VCaP (cell line): ENCODE measurements at regions not wholly inside any gene's neighbourhood (a gene's known extent, or its start where the extent isn't known, plus 50 kb on each side); places are given as distances from the start of the nearest gene placed in this dataset.

Source experiments
- H3K27ac ChIP-seq: fragments of 450-650 bp; 2 replicates; pipeline ENCODE4 v1.5.1; 2017
- TF ChIP-seq, protein P1 (sequence below): fragments of 450-650 bp; conservative IDR thresholded peaks from 2 replicates; pipeline ENCODE4 v1.5.1; 2017; ENCODE audit warnings: mild to moderate bottlenecking, moderate library complexity

DNA sequence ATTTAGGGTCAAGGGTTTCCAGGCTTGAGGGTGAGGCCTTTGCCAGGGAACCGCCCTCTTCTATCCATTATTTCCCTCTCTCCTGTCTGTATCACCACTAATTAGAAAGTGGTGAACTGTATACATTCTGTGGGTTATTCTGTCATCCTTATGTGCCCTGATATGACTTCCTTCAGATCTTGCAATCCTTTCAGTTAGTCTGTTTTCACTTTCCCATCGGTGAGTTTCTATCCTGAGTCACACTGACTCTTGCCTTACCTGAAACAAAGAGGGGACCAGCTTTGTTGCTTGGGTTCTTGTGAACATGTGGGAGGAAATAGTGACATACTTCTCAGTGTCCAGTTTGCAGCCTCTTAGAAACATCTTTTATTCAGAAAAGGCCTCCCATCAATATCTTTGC is 205.4 kb upstream of the GHR start:
- no peak overlapping the region for H3K27ac ChIP-seq
- TF ChIP-seq, protein P1, sequence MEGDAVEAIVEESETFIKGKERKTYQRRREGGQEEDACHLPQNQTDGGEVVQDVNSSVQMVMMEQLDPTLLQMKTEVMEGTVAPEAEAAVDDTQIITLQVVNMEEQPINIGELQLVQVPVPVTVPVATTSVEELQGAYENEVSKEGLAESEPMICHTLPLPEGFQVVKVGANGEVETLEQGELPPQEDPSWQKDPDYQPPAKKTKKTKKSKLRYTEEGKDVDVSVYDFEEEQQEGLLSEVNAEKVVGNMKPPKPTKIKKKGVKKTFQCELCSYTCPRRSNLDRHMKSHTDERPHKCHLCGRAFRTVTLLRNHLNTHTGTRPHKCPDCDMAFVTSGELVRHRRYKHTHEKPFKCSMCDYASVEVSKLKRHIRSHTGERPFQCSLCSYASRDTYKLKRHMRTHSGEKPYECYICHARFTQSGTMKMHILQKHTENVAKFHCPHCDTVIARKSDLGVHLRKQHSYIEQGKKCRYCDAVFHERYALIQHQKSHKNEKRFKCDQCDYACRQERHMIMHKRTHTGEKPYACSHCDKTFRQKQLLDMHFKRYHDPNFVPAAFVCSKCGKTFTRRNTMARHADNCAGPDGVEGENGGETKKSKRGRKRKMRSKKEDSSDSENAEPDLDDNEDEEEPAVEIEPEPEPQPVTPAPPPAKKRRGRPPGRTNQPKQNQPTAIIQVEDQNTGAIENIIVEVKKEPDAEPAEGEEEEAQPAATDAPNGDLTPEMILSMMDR, result no peak

DNA sequence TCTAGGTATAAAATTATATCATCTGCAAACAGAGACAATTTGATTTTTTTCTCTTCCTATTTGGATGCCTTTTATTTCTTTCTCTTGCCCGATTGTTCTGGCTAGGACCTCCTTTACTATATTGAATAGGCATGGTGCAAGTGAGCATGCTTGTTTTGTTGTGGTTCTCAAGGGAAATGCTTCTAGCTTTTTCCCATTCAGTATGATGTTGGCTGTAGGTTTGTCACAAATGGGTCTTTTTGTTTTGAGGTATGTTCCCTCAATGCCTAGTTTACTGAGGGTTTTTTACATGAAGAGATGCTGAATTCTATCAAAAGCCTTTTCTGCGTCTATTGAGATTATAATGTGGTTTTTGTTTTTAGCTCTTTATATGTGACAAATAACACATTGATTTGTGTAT is 198.2 kb upstream of the GHR start:
- TF ChIP-seq, protein P1, result no peak
- no peak overlapping the region for H3K27ac ChIP-seq

DNA sequence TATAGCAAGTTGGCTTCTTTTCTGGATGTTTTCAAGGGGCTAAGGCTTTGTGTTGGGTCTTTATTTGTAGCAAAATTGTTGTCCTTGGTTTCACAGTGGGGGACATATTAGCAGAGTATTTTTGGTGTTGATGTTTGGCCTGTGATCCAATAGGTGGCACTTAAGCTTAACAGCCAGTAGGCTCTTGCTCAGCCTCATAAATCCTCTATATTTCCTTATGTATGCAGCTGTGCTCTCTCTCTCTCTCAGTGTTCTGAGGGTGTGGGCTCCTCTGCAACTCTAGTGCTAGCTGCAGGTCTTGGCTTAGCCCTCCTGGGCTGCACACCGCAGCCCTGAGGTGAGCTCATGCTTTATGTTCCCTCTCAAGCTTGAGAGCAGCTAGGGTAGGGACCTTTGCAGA is 195.0 kb upstream of the GHR start:
- H3K27ac ChIP-seq, result no peak overlapping the region
- TF ChIP-seq, protein P1, result peak; percentile 47

DNA sequence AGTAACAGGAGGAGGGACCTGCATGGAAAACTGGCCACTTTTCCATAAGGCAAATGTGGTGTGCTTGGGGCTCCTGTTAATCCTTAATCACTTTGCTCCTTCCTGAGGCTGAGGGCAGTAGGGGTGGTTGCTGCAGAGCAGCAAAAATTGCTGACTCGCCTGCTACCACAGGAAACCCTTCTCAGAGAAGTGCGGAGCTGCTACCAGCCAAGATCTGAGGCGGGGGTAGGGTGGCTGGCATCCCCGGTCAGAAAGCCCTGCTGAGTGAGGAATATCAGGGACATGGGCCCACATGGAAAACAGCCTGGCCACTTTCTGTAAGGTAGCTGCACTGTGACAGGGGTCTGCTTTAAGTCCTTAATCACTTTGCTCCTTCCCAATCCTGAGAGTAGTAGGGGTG is 192.4 kb upstream of the GHR start:
- TF ChIP-seq, protein P1, result no peak
- no peak overlapping the region for H3K27ac ChIP-seq

DNA sequence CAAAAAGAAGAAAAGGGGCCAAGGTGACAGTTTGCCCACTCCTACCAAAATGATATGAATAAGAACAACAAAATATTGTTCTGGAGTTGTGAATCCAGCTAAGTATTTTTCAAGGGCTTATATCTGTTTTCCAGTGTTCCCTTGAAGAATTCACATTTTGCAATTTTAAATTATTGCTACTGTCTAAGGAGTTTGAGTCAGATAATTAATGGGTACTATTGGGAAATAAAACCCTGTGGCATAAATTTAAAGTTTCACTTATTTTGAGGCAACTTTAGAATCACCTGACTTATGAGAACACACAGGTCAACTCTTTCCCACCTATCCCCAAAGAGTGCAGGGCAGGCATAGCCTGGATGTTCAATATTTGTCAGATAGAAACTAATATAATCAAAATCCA is 188.0 kb upstream of the GHR start:
- TF ChIP-seq, protein P1, result no peak
- H3K27ac ChIP-seq, result no peak overlapping the region

DNA sequence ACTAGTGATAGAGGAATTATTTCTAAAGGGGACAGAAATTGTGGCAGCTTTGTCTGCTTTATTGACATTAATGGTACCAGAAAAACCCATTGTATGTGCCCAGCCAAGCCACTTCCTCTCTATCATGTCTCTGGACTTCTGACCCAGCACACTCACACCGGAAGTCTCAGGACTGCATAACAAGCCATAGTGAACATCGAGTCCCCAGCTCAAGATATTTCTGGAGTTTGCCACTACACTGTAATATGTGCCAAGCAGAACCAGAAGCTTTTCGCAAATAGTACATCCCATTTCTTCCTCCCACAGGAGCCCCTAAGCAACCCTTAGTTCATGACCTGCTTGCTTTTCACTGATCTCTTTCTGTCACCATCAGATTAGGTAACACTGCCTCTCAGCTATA is 187.4 kb upstream of the GHR start:
- TF ChIP-seq, protein P1, result no peak

DNA sequence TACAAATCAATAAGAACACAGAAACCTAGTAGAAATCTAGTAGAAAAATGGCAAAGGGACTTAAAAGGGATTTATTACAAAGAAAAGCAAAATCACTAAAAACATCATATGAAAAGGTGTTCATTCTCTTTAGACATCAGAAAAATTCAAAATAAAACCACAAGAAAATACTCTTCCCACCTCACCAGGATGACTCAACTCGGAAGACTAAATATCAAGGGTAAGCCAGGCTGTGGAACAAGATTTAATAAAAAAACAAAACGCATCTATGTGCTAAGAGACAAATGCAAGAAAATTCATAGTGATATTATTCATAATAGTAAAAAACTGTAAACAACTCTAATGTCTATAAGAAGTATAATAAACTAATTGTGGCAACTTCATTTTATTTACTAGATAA is 181.6 kb upstream of the GHR start:
- TF ChIP-seq, protein P1, result no peak
- H3K27ac ChIP-seq, result no peak overlapping the region

More for the DNA sequence above, 187.4 kb upstream of the GHR start:
- H3K27ac ChIP-seq, result no peak overlapping the region

DNA sequence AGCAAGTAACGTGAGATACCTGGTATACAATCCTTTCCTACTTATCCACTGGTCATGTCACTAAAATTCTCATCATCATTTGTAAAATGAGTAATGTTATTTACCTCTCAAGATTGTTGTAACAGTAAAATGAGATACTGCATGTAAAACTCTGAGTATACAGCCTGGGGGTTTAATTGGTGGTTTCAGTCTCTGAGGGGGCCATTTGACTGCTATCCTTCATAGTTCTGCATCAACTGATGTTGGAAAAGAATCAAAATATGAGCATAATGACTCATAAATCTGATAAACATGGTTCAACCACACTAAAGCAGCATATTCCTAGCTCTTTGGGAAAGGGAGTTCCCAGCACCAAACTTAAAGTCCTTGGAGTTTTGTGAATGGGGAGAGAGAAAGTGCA is 181.0 kb upstream of the GHR start:
- TF ChIP-seq, protein P1, result no peak
- no peak overlapping the region for H3K27ac ChIP-seq
